ENCODE measurements at regions not wholly inside any gene's neighbourhood (a gene's known extent, or its start where the extent isn't known, plus 50 kb on each side); places are given as distances from the start of the nearest gene placed in this dataset.

- TF ChIP-seq CHD2 (IDR thresholded peaks at IDR 0.05; ENCODE audit: low read length) (no peak), PHF8 (conservative IDR thresholded peaks at IDR 0.05; ENCODE audit: low read depth, low read length) (no peak), CBX8 (IDR thresholded peaks at IDR 0.05; ENCODE audit: borderline replicate concordance, low read depth, low read length) (no peak), POLR2A (IDR thresholded peaks at IDR 0.05; ENCODE audit: control extremely low read depth in 1 of 2, low read depth in 2 of 2, low read length in 2 of 2) (no peak)
Observed at GRCh38 chr20:40009542-40009941, 679.5 kb downstream of the MAFB start (continued).
